Neutrophil (primary cell): ENCODE measurements at regions not wholly inside any gene's neighbourhood (a gene's known extent, or its start where the extent isn't known, plus 50 kb on each side); places are given as distances from the start of the nearest gene placed in this dataset.

Source experiments
- H3K27ac ChIP-seq: fragments of 200-600 bp; sonication (generic); 2 replicates; pipeline ENCODE4 v1.5.1; 2016; ENCODE audit warnings: mild to moderate bottlenecking, moderate library complexity
- H3K27me3 ChIP-seq: fragments of 200-600 bp; sonication (generic); 2 replicates; pipeline ENCODE4 v1.6.0; 2016; ENCODE audit warnings: mild to moderate bottlenecking
- H3K36me3 ChIP-seq: fragments of 200-600 bp; sonication (generic); 2 replicates; pipeline ENCODE4 v1.5.1; 2017
- H3K4me1 ChIP-seq, 2 experiments: fragments of 200-600 bp in 1 of 2; sonication (generic) in 1 of 2; 1 replicate in 1 of 2; 2 replicates in 1 of 2; pipeline versions ENCODE4 v1.5.1 to v1.6.1; 2013 to 2016; ENCODE audit warnings: low read depth in 1 of 2, low read length in 1 of 2, mild to moderate bottlenecking in 1 of 2, moderate library complexity in 1 of 2; ENCODE audit not compliant: control insufficient read depth in 1 of 2, insufficient read depth in 1 of 2
- H3K4me3 ChIP-seq, 2 experiments: fragments of 200-600 bp in 1 of 2; sonication (generic) in 1 of 2; 1 replicate in 1 of 2; 2 replicates in 1 of 2; pipeline ENCODE4 v1.5.1; 2013 to 2016; ENCODE audit warnings: low read depth in 1 of 2, low read length in 1 of 2, mild to moderate bottlenecking in 1 of 2, moderate library complexity in 1 of 2
- H3K9me3 ChIP-seq: fragments of 200-600 bp; sonication (generic); 2 replicates; pipeline ENCODE4 v1.5.1; 2016
- TF ChIP-seq, protein P1 (sequence below): fragments of 200-600 bp; sonication (generic); IDR thresholded peaks from 2 replicates; pipeline ENCODE4 v1.5.1; 2016; ENCODE audit warnings: antibody characterized with exemption

DNA sequence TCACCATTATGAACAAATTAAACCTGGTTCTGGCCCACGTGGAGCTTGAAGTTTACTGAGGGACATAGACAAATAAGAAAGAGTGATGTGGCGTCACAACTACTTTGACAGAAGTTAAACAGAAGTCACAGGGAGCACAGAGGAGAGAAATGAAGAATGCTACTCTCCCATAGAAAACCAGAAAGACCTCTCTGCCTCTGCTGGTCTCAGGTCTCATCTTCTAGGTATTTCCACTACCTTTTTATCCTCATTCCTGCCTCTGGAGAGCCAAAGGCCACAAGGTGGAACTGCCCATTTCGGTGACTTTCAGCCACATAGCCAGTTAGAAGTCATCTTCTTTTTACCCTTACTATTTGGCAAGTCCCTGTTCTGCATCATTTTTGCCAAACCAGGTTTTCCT lies 170.5 kb downstream of the CAND1 start:
- Histone ChIP-seq H3K9me3 (no peaks in the 10 kb centered on the region), H3K36me3 (no peaks in the 10 kb centered on the region), H3K4me3 (no peak overlapping the region), H3K27me3 (peaks cover 28% of the 10 kb centered on the region), H3K4me1 (no peaks in the 10 kb centered on the region), H3K27ac (no peak overlapping the region)
- TF ChIP-seq, protein P1, sequence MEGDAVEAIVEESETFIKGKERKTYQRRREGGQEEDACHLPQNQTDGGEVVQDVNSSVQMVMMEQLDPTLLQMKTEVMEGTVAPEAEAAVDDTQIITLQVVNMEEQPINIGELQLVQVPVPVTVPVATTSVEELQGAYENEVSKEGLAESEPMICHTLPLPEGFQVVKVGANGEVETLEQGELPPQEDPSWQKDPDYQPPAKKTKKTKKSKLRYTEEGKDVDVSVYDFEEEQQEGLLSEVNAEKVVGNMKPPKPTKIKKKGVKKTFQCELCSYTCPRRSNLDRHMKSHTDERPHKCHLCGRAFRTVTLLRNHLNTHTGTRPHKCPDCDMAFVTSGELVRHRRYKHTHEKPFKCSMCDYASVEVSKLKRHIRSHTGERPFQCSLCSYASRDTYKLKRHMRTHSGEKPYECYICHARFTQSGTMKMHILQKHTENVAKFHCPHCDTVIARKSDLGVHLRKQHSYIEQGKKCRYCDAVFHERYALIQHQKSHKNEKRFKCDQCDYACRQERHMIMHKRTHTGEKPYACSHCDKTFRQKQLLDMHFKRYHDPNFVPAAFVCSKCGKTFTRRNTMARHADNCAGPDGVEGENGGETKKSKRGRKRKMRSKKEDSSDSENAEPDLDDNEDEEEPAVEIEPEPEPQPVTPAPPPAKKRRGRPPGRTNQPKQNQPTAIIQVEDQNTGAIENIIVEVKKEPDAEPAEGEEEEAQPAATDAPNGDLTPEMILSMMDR = no peak

DNA sequence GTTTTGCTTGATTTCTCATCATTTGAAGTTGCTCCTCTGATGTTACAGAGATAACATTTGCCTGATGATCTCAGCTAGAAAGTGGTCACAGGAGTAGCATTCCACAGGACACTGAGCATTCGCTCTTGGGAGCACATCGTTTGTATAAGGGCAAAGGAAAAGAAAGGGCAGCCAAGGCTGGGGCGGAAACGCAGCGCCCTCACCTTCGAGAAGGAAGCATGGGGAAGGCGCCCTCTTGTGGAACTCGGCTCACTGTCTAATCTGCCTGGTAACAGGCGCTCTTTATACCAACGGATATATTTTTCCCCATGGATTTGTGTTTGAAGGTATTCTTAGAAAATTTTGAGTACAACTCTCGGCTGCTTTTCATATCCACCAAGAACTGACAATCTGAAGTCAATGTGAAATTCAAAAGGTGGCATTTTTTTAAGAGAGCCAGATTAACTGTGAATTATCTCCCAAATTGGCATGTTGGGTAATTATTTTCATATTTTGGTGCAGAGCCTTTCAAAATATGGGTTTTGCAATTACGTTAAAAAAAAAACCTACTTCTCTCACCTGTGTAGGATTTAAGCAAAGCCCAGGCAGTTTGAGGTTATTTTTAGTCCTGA lies 172.7 kb downstream of the CAND1 start:
- H3K4me1 ChIP-seq = no peaks in the 10 kb centered on the region
- H3K27me3 ChIP-seq = peaks cover 19% of the 10 kb centered on the region
- no peak overlapping the region for H3K27ac ChIP-seq
- TF ChIP-seq, protein P1 = no peak
- H3K36me3 ChIP-seq = no peaks in the 10 kb centered on the region
- H3K9me3 ChIP-seq = no peaks in the 10 kb centered on the region
- H3K4me3 ChIP-seq = no peak overlapping the region

DNA sequence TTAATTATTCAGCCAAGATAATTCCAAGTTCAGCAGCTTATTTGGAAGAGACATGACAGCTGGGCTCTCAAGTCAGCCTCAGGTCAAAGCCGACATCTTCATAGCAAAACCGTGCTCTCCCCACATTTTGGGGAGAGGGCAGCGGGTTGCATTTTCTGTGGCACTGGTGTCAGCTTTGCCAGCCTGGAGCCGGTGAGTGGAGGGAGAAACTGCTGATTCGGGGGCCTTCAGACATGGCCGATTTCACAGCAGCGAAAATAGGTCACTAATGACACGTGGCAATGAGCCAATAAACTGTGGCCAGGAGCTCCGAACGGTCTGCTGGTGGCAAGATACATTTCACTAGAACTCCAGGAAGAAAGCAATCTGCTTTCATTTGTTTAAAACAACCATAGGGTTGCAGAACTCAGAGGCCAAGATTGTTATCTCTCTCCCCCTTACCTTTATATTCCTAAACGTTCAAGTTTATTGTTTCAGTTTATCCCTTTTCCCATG lies 173.2 kb downstream of the CAND1 start:
- H3K36me3 ChIP-seq = no peaks in the 10 kb centered on the region
- peaks cover 19% of the 10 kb centered on the region for H3K27me3 ChIP-seq
- TF ChIP-seq, protein P1 = no peak
- no peaks in the 10 kb centered on the region for H3K4me1 ChIP-seq
- H3K9me3 ChIP-seq = no peaks in the 10 kb centered on the region
- no peak overlapping the region for H3K4me3 ChIP-seq
- no peak overlapping the region for H3K27ac ChIP-seq

DNA sequence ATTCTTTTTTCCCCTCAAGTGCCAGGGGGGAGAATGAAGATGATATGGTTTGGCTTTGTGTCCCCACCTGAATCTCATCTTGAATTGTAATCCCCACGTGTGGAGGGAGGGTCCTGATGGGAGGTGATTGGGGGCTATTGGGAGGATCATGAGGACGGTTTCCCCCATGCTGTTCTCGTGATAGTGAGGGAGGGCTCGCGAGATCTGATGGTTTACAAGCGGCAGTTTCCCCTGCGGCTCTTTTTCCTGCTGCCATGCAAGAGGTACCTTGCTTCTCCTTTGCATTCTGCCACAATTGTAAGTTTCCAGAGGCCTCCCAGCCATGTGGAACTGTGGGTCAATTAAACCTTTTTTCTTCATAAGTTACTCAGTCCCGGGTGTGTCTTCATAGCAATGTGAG lies 173.7 kb downstream of the CAND1 start:
- TF ChIP-seq, protein P1 = no peak
- H3K4me3 ChIP-seq = no peak overlapping the region
- peaks cover 19% of the 10 kb centered on the region for H3K27me3 ChIP-seq
- H3K9me3 ChIP-seq = no peaks in the 10 kb centered on the region
- H3K4me1 ChIP-seq = no peaks in the 10 kb centered on the region
- no peaks in the 10 kb centered on the region for H3K36me3 ChIP-seq
- no peak overlapping the region for H3K27ac ChIP-seq

DNA sequence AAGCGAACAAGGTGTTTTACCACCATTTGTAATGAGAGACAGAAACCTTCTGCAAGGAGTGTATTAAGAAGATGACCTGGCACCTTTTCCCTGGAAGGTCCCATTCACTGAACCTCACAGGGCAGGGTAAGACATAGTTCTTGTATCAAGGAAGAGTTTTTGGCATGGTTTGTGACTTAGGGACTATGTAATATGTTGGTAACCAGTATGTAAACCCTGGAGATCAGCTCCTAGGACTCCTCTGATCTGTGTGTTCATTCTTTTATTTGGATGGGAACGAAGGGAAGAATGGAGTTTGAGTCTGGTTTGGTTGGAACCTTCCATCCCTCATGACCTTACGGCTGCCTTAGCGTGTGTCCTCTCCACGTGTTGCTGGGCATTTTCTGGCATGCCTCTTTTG lies 175.4 kb downstream of the CAND1 start:
- Histone ChIP-seq H3K36me3 (no peaks in the 10 kb centered on the region), H3K4me1 (no peaks in the 10 kb centered on the region), H3K4me3 (no peak overlapping the region), H3K27me3 (peaks cover 19% of the 10 kb centered on the region), H3K9me3 (no peaks in the 10 kb centered on the region), H3K27ac (no peak overlapping the region)
- TF ChIP-seq, protein P1 = no peak
